HepG2 (cell line): ENCODE measurements at regions not wholly inside any gene's neighbourhood (a gene's known extent, or its start where the extent isn't known, plus 50 kb on each side); places are given as distances from the start of the nearest gene placed in this dataset.

ENCODE experiments used
- ATAC-seq: fragments of 200-7000 bp; cut with Tn5 transposase; 3 replicates; pipeline ENCODE4 v1.9.1; 2020; ENCODE audit warnings: mild to moderate bottlenecking, moderate library complexity
- BruUV-seq: library from RNA; stranded (reverse); fragments of 400-500 nt; replicated peaks from 2 replicates; lab custom pipeline; 2021; lab: Mats Ljungman, UMichigan
- CTCF ChIA-PET: fragments of 300-600 bp; formaldehyde crosslinking; extraction: SDS; loops from one replicate; lab custom pipeline; 2021; ENCODE audit warnings: low total read pairs, inconsistent platforms, low intra/inter-chr PET ratio; lab: Yijun Ruan, JAX
- POLR2A ChIA-PET: fragments of 350-600 bp; sonication (Branson Sonifier 250); formaldehyde crosslinking; loops from one replicate; lab custom pipeline; 2020; ENCODE audit warnings: antibody characterized with exemption, inconsistent platforms; lab: Yijun Ruan, JAX
- DNase-seq: peaks from one replicate; pipeline ENCODE4 v3.0.0-alpha.2; 2015; ENCODE audit warnings: low spot score
- FAIRE-seq: peaks from 3 replicates; lab custom pipeline; 2011; peaks lifted over from hg19 to GRCh38; lab: Jason Lieb, UNC
- H2AFZ ChIP-seq: one replicate; pipeline ENCODE4 v1.6.1; 2011; ENCODE audit warnings: low read length, inconsistent platforms
- H3K27ac ChIP-seq: fragments of 300-600 bp; 3 replicates; pipeline ENCODE4 v1.8.0; 2011; ENCODE audit warnings: mixed run types, mild to moderate bottlenecking, mixed read lengths, low read length, inconsistent platforms; ENCODE audit not compliant: insufficient read depth; ENCODE audit errors: extremely low read length
- H3K27me3 ChIP-seq, 2 experiments: fragments of 200-600 bp in 1 of 2; 2 replicates in 1 of 2; 3 replicates in 1 of 2; pipeline versions ENCODE4 v1.6.0 to v1.8.0; 2011; ENCODE audit warnings: low read length in 2 of 2, mild to moderate bottlenecking in 2 of 2, moderate library complexity in 2 of 2, inconsistent platforms in 1 of 2; ENCODE audit not compliant: insufficient read depth in 2 of 2, control insufficient read depth in 1 of 2
- H3K36me3 ChIP-seq, 2 experiments: fragments of 200-600 bp in 1 of 2; replicated peaks in 1 of 2; 2 replicates in 1 of 2; 3 replicates in 1 of 2; pipeline versions ENCODE4 v1.5.1 to v1.8.0; 2011; ENCODE audit warnings: low read length in 2 of 2, inconsistent platforms in 1 of 2; ENCODE audit not compliant: insufficient read depth in 2 of 2, control insufficient read depth in 1 of 2
- H3K4me1 ChIP-seq: 2 replicates; pipeline ENCODE4 v1.5.1; 2012; ENCODE audit warnings: low read length, inconsistent platforms; ENCODE audit not compliant: insufficient read depth
- H3K4me2 ChIP-seq: 2 replicates; pipeline ENCODE4 v1.6.0; 2011; ENCODE audit warnings: low read depth, low read length, inconsistent platforms
- H3K4me3 ChIP-seq, 3 experiments: fragments of 200-600 bp in 1 of 3; sonication (generic), shearing (Covaris generic) in 1 of 3; replicated peaks in 1 of 3; 2 replicates each; pipeline ENCODE4 v1.5.1; 2011 to 2016; ENCODE audit warnings: low read length in 3 of 3, inconsistent platforms in 2 of 3, low read depth in 2 of 3, mild to moderate bottlenecking in 2 of 3, control low read depth in 1 of 3, mixed read lengths in 1 of 3; ENCODE audit not compliant: insufficient read depth in 1 of 3
- H3K79me2 ChIP-seq: one replicate; pipeline ENCODE4 v1.6.1; 2011; ENCODE audit warnings: low read length, inconsistent platforms; ENCODE audit not compliant: insufficient read depth
- H3K9ac ChIP-seq: 2 replicates; pipeline ENCODE4 v1.6.0; 2011; ENCODE audit warnings: mild to moderate bottlenecking, low read depth, low read length, inconsistent platforms; ENCODE audit not compliant: insufficient read depth
- H3K9me3 ChIP-seq: 2 replicates; pipeline ENCODE4 v1.5.1; 2012; ENCODE audit warnings: mild to moderate bottlenecking, low read length
- H4K20me1 ChIP-seq: 2 replicates; pipeline ENCODE4 v1.6.0; 2011; ENCODE audit warnings: inconsistent platforms, mild to moderate bottlenecking, low read length, moderate library complexity; ENCODE audit not compliant: insufficient read depth
- WIZ ChIP-seq: sonication (generic); formaldehyde crosslinking; IDR thresholded peaks from 2 replicates; pipeline ENCODE4 v1.5.1; 2020; ENCODE audit warnings: mild to moderate bottlenecking, missing genetic modification reagents
- ZMYM3 ChIP-seq: sonication (generic); formaldehyde crosslinking; IDR thresholded peaks from 2 replicates; pipeline ENCODE4 v1.5.1; 2020; ENCODE audit warnings: mild to moderate bottlenecking, missing genetic modification reagents
- ZNF180 ChIP-seq: sonication (generic); formaldehyde crosslinking; IDR thresholded peaks from 2 replicates; pipeline ENCODE4 v1.4.0; 2020; ENCODE audit warnings: low read depth, missing genetic modification reagents, borderline replicate concordance
- WGBS: methylation state at CpG from one replicate; pipeline ENCODE4 v1.1.6; 2017; ENCODE audit warnings: low lambda C conversion rate; 5-methylcytosine and 5-hydroxymethylcytosine counted together
- in situ Hi-C: cut with HindIII; loops from 2 replicates; pipeline ENCODE4 v1.10.0; 2017; ENCODE audit warnings: low pct_unique_long_range_greater_than_20kb; ENCODE audit not compliant: extremely low pct_ligation_motif_present
- intact Hi-C: fragments of 100-400 bp; cut with micrococcal nuclease; formaldehyde crosslinking; loops from one replicate; pipeline ENCODE4 v1.10.0; 2022; ENCODE audit not compliant: unreplicated experiment
- TF ChIP-seq, protein P1 (sequence below): sonication (generic); formaldehyde crosslinking; IDR thresholded peaks from 2 replicates; pipeline ENCODE4 v1.8.0; 2022; ENCODE audit warnings: missing genetic modification reagents, mild to moderate bottlenecking, borderline replicate concordance

DNA sequence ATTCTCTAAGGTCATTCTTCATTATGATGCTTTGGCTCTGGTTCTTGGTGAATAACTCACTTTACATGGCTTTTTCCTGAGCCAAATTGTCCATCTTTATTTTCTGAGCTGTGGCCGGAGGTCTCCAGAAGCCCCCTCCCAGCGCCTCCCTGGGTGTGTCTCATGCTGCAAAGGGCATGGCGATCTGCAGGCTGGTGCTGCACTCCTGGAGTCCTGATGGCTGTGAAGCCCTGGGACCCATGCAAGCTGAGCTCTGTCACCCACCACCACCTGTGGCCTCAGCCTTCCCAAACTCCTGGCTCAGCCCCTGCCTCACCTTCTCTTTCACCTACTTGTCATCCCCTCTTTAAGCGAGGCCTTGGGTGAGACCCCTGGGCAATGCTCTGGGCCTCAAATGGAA is 96.9 kb downstream of the CEBPB start:
- H3K9me3 ChIP-seq = no peaks in the 10 kb centered on the region
- DNase-seq (no peak), FAIRE-seq (no peak), ATAC-seq (no peak)
- intact Hi-C loops (no loop called here), in situ Hi-C loops (no loop called here)
- WGBS = 97% methylated on average over 4 of the region's 4 CpGs
- H3K79me2 ChIP-seq = no peaks in the 10 kb centered on the region
- no peak overlapping the region for H3K4me2 ChIP-seq
- no peak overlapping the region for H3K4me3 ChIP-seq
- H3K36me3 ChIP-seq = no peaks in the 10 kb centered on the region
- TF ChIP-seq WIZ = 0 out of 2 replicates have a peak, but pooled peaks have one; percentile 46
- no peak for TF ChIP-seq ZNF180 (CRISPR knock-in tag)
- TF ChIP-seq, protein P1, sequence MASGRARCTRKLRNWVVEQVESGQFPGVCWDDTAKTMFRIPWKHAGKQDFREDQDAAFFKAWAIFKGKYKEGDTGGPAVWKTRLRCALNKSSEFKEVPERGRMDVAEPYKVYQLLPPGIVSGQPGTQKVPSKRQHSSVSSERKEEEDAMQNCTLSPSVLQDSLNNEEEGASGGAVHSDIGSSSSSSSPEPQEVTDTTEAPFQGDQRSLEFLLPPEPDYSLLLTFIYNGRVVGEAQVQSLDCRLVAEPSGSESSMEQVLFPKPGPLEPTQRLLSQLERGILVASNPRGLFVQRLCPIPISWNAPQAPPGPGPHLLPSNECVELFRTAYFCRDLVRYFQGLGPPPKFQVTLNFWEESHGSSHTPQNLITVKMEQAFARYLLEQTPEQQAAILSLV (CRISPR knock-in tag) = 0 out of 2 replicates have a peak, but pooled peaks have one; percentile 30
- peaks cover 64% of the 10 kb centered on the region for H3K4me1 ChIP-seq
- no peaks in the 10 kb centered on the region for H3K27me3 ChIP-seq
- H2AFZ ChIP-seq = no peak overlapping the region
- no peak overlapping the region for H3K9ac ChIP-seq
- ChIA-PET POLR2A (interaction anchor here (1.1 kb wide), 1 partner anchor 13 kb away, joined by 3 read pairs; no protein-coding TSS in a partner anchor), CTCF (no interaction called here)
- no peaks in the 10 kb centered on the region for H4K20me1 ChIP-seq
- no peak overlapping the region for H3K27ac ChIP-seq
- no TSS peak for BruUV-seq

DNA sequence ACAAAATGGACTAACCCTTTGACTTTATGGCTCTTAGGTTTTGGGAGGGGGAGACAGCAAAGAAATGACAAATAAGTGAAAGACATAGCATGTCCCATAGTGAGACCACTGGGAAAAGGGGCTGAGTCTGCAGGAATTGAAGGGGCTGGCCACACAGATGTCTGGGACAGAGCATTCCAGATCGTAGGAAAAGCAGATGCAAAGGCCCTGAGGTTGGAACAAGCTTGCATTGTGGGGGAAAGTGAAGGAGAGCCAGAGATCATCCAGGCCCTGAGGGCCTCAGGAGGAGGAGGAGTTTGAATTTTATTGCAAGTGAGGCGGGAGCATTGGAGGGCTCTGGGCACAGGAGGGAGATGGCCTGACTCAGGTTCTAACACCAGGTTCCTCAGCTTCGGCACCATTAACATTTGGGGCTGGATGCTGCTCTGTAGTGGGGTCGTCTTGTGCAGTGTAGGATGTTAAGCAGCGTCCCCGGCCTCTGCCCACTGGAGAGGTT is 97.5 kb downstream of the CEBPB start:
- FAIRE-seq (no peak), ATAC-seq (no peak), DNase-seq (no peak)
- ChIA-PET CTCF (no interaction called here), POLR2A (interaction anchor here (1.1 kb wide), 1 partner anchor 14 kb away, joined by 3 read pairs; no protein-coding TSS in a partner anchor)
- in situ Hi-C loops (no loop called here), intact Hi-C loops (no loop called here)
- Histone ChIP-seq H4K20me1 (no peaks in the 10 kb centered on the region), H3K9ac (no peak overlapping the region), H3K79me2 (no peaks in the 10 kb centered on the region), H3K27ac (no peak overlapping the region), H3K27me3 (no peaks in the 10 kb centered on the region), H3K4me3 (no peak overlapping the region), H2AFZ (no peak overlapping the region), H3K4me2 (no peak overlapping the region)
- BruUV-seq = no TSS peak
- WGBS = 91% methylated on average over 5 of the region's 6 CpGs
- TF ChIP-seq WIZ = no peak
- TF ChIP-seq ZMYM3 (CRISPR knock-in tag) = peak; percentile 46; the same call in 1 of the 2 replicates
- TF ChIP-seq, all 625 proteins: peak for 1
- peaks cover 64% of the 10 kb centered on the region for H3K4me1 ChIP-seq
- H3K9me3 ChIP-seq = no peaks in the 10 kb centered on the region
- H3K36me3 ChIP-seq = no peaks in the 10 kb centered on the region
